Prostate gland (tissue), 2 donors: ENCODE measurements at regions not wholly inside any gene's neighbourhood (a gene's known extent, or its start where the extent isn't known, plus 50 kb on each side); places are given as distances from the start of the nearest gene placed in this dataset.

ENCODE experiments used
- CTCF ChIP-seq, 4 experiments: fragments of 200-600 bp in 2 of 4; fragments of 450-650 bp in 2 of 4; sonication (generic) in 2 of 4; IDR thresholded peaks; 1 replicate in 3 of 4; 2 replicates in 1 of 4; pipeline ENCODE4 v1.5.1; 2016 to 2019; ENCODE audit warnings: antibody characterized with exemption in 4 of 4, mild to moderate bottlenecking in 2 of 4, moderate library complexity in 2 of 4
- POLR2A ChIP-seq: fragments of 450-650 bp; IDR thresholded peaks from one replicate; pipeline ENCODE4 v1.6.1; 2016; ENCODE audit warnings: antibody characterized with exemption, mild to moderate bottlenecking
- POLR2AphosphoS5 ChIP-seq: sonication (generic); formaldehyde crosslinking; IDR thresholded peaks from one replicate; pipeline ENCODE4 v1.6.1; 2017; ENCODE audit warnings: antibody characterized with exemption

DNA sequence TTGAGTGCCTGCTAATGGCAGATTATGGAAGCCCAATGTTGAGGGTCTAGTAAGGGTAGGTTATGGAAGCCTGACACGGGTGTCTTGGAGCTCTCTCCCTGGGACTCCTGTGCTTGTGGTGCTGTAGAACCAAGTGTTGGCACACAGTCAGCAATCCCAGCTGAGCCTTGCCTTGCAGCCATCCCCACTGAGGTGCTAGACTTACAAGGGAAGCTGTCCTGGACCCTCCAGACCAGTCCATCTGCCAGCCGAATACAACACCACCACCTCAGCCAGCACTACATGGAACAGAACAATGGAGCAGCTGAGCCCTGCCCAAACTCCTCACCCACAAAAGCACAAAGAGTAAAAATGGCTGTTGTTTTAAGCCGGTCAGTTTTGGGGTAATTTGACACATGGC lies 90.5 kb upstream of the DNAH5 start:
- TF ChIP-seq CTCF (IDR thresholded peaks at IDR 0.05): no peak
- no peak for TF ChIP-seq POLR2A
- TF ChIP-seq POLR2AphosphoS5: no peak
